ENCODE measurements at regions not wholly inside any gene's neighbourhood (a gene's known extent, or its start where the extent isn't known, plus 50 kb on each side); places are given as distances from the start of the nearest gene placed in this dataset.
"Not testable (repeated sequence)": the region's sequence is repeated elsewhere in the genome, so short reads cannot be mapped to it uniquely, and the experiment has no call there.

- no peak for DNase-seq
These were observed 87.8 kb upstream of the SLC30A5 start for GRCh38 chr5:69006030-69006429.

GRCh38 chr5:69007163-69007562, 86.7 kb upstream of the SLC30A5 start:
- DNase-seq = no peak

GRCh38 chr5:69007726-69008368, 86.0 kb upstream of the SLC30A5 start:
- DNase-seq = peak; percentile 72

- DNase-seq = no peak
These were observed 83.3 kb upstream of the SLC30A5 start for GRCh38 chr5:69010476-69010875.

GRCh38 chr5:69011910-69012309, 81.9 kb upstream of the SLC30A5 start:
- DNase-seq = no peak

- no peak for DNase-seq
These were observed 80.3 kb upstream of the SLC30A5 start for GRCh38 chr5:69013481-69013880.

GRCh38 chr5:69014007-69014406, 79.8 kb upstream of the SLC30A5 start:
- DNase-seq = not testable (repeated sequence)

GRCh38 chr5:69019668-69020375, 74.0 kb upstream of the SLC30A5 start:
- DNase-seq = no peak

- no peak for DNase-seq
These were observed 69.6 kb upstream of the SLC30A5 start for GRCh38 chr5:69024241-69024651.

- DNase-seq = no peak
These were observed 64.5 kb upstream of the SLC30A5 start for GRCh38 chr5:69029292-69029691.

- DNase-seq = no peak
These were observed 63.3 kb upstream of the SLC30A5 start for GRCh38 chr5:69030358-69031062.

- DNase-seq = no peak
These were observed 61.8 kb upstream of the SLC30A5 start for GRCh38 chr5:69032009-69032408.

- no peak for DNase-seq
These were observed 60.1 kb upstream of the SLC30A5 start for GRCh38 chr5:69033690-69034089.

- DNase-seq = no peak
These were observed 58.9 kb upstream of the SLC30A5 start for GRCh38 chr5:69034898-69035297.

- no peak for DNase-seq
These were observed 58.1 kb upstream of the SLC30A5 start for GRCh38 chr5:69035665-69036064.

- DNase-seq = no peak
These were observed 55.3 kb upstream of the SLC30A5 start for GRCh38 chr5:69038539-69038938.

GRCh38 chr5:69039829-69040228, 54.0 kb upstream of the SLC30A5 start:
- DNase-seq = no peak

GRCh38 chr5:69042500-69042899, 51.3 kb upstream of the SLC30A5 start:
- DNase-seq = no peak

GRCh38 chr5:69042915-69043654, 50.7 kb upstream of the SLC30A5 start:
- peak; percentile 71 for DNase-seq

- DNase-seq = no peak
These were observed 50.2 kb upstream of the SLC30A5 start for GRCh38 chr5:69043655-69043996.

All from activated CD4-positive, CD25-positive, alpha-beta regulatory T cell treated with anti-CD3 and anti-CD28 coated beads, Interleukin-2, amount 50 U/mL, for 72 hours (primary cell).